Endothelial cell of umbilical vein (primary cell): ENCODE measurements at regions not wholly inside any gene's neighbourhood (a gene's known extent, or its start where the extent isn't known, plus 50 kb on each side); places are given as distances from the start of the nearest gene placed in this dataset.

Experiments used
- BruUV-seq: library from RNA; stranded (reverse); fragments of 400-500 nt; replicated peaks from 2 replicates; lab custom pipeline; 2021; lab: Mats Ljungman, UMichigan
- CTCF ChIA-PET: fragments of 300-600, 350-600 bp; sonication (Branson Sonifier 250); formaldehyde crosslinking; loops from one replicate; lab custom pipeline; 2021; ENCODE audit warnings: antibody characterized with exemption, inconsistent platforms; lab: Charles Lee
- POLR2A ChIA-PET: fragments of 300-600, 350-600 bp; sonication (Branson Sonifier 250); formaldehyde crosslinking; loops from one replicate; lab custom pipeline; 2021; ENCODE audit warnings: antibody characterized with exemption, inconsistent platforms; lab: Charles Lee
- DNase-seq: peaks from one replicate; pipeline ENCODE4 v3.0.0-alpha.2; 2011; ENCODE audit warnings: low read depth, low spot score
- FAIRE-seq: peaks from 2 replicates; lab custom pipeline; 2011; peaks lifted over from hg19 to GRCh38; lab: Jason Lieb, UNC
- H2AFZ ChIP-seq: 2 replicates; pipeline ENCODE4 v1.6.0; 2012; ENCODE audit warnings: low read depth, low read length, control low read depth, inconsistent platforms
- H3K27ac ChIP-seq: 2 replicates; pipeline ENCODE4 v1.5.1; 2011; ENCODE audit warnings: low read depth, mild to moderate bottlenecking, control low read depth, low read length, moderate library complexity; ENCODE audit not compliant: insufficient read depth
- H3K27me3 ChIP-seq, 2 experiments: 2 replicates each; pipeline versions ENCODE4 v1.6.0 to v1.6.1; 2011; ENCODE audit warnings: low read length in 2 of 2, mixed read lengths in 1 of 2; ENCODE audit not compliant: control insufficient read depth in 2 of 2, insufficient read depth in 2 of 2
- H3K36me3 ChIP-seq, 2 experiments: 2 replicates in 1 of 2; 3 replicates in 1 of 2; pipeline ENCODE4 v1.5.1; 2011; ENCODE audit warnings: low read length in 2 of 2, mild to moderate bottlenecking in 1 of 2, moderate library complexity in 1 of 2; ENCODE audit not compliant: control insufficient read depth in 2 of 2, insufficient read depth in 2 of 2; ENCODE audit errors: extremely low read depth in 1 of 2
- H3K4me1 ChIP-seq: 3 replicates; pipeline ENCODE4 v1.5.1; 2011; ENCODE audit warnings: mild to moderate bottlenecking, low read length; ENCODE audit not compliant: control insufficient read depth, insufficient read depth; ENCODE audit errors: extremely low read depth
- H3K4me2 ChIP-seq: 2 replicates; pipeline ENCODE4 v1.6.1; 2011; ENCODE audit warnings: low read length, control low read depth, mixed read lengths; ENCODE audit not compliant: insufficient read depth
- H3K4me3 ChIP-seq, 3 experiments: fragments of 200-600 bp in 1 of 3; sonication (generic), shearing (Covaris generic) in 1 of 3; replicated peaks in 1 of 3; 2 replicates each; pipeline ENCODE4 v1.5.1; 2011 to 2016; ENCODE audit warnings: control low read depth in 3 of 3, low read length in 3 of 3, mild to moderate bottlenecking in 2 of 3, inconsistent platforms in 1 of 3, low read depth in 1 of 3, moderate library complexity in 1 of 3; ENCODE audit not compliant: insufficient read depth in 1 of 3
- H3K79me2 ChIP-seq: 2 replicates; pipeline ENCODE4 v1.6.0; 2012; ENCODE audit warnings: low read length, inconsistent platforms; ENCODE audit not compliant: control insufficient read depth, insufficient read depth
- H3K9ac ChIP-seq: replicated peaks from 2 replicates; pipeline ENCODE3; 2011; ENCODE audit warnings: low read length, control low read depth; ENCODE audit not compliant: insufficient read depth; ENCODE audit errors: extremely low read depth
- H3K9me1 ChIP-seq: replicated peaks from 3 replicates; pipeline ENCODE4 v1.6.0; 2011; ENCODE audit warnings: mild to moderate bottlenecking, low read length; ENCODE audit not compliant: control insufficient read depth, insufficient read depth; ENCODE audit errors: extremely low read depth
- H3K9me3 ChIP-seq: replicated peaks from 2 replicates; pipeline ENCODE4 v1.5.1; 2012; ENCODE audit warnings: low read length, inconsistent platforms; ENCODE audit not compliant: control insufficient read depth, insufficient read depth
- H4K20me1 ChIP-seq: replicated peaks from 2 replicates; pipeline ENCODE3; 2011; ENCODE audit warnings: mild to moderate bottlenecking, low read length; ENCODE audit not compliant: control insufficient read depth, insufficient read depth; ENCODE audit errors: extremely low read depth
- CTCF ChIP-seq, 2 donors: IDR thresholded peaks; 1 replicate in 1 of 2; 2 replicates in 1 of 2; pipeline ENCODE4 v1.5.1; 2011; ENCODE audit warnings: low read length in 2 of 2, mild to moderate bottlenecking in 2 of 2, moderate library complexity in 2 of 2, control low read depth in 1 of 2, inconsistent platforms in 1 of 2, low read depth in 1 of 2; ENCODE audit not compliant: insufficient read depth in 1 of 2; ENCODE audit errors: extremely low read depth in 1 of 2
- EZH2 ChIP-seq: IDR thresholded peaks from 2 replicates; pipeline ENCODE4 v1.6.1; 2012; ENCODE audit warnings: borderline replicate concordance, low read depth, mild to moderate bottlenecking, moderate library complexity, low read length, inconsistent platforms; ENCODE audit not compliant: severe bottlenecking
- FOS ChIP-seq: IDR thresholded peaks from 2 replicates; pipeline ENCODE4 v1.6.1; 2011; ENCODE audit warnings: mild to moderate bottlenecking, low read length, moderate library complexity, borderline replicate concordance; ENCODE audit not compliant: insufficient read depth
- GATA2 ChIP-seq: IDR thresholded peaks from 2 replicates; pipeline ENCODE4 v1.7.0; 2011; ENCODE audit warnings: low read depth, mild to moderate bottlenecking, moderate library complexity, mixed read lengths, low read length; ENCODE audit not compliant: insufficient read length, insufficient read depth
- JUN ChIP-seq: IDR thresholded peaks from 2 replicates; pipeline ENCODE4 v1.6.1; 2011; ENCODE audit warnings: borderline replicate concordance, low read depth; ENCODE audit not compliant: insufficient read length, insufficient read depth
- MYC ChIP-seq: IDR thresholded peaks from one replicate; pipeline ENCODE4 v1.6.1; 2011; ENCODE audit warnings: mild to moderate bottlenecking, low read depth, low read length
- POLR2A ChIP-seq: IDR thresholded peaks from 2 replicates; pipeline ENCODE4 v1.6.1; 2012; ENCODE audit warnings: low read depth, mild to moderate bottlenecking, control low read depth, low read length
- POLR2AphosphoS5 ChIP-seq: IDR thresholded peaks from 2 replicates; pipeline ENCODE4 v1.6.1; 2012; ENCODE audit warnings: low read depth, mild to moderate bottlenecking, control low read depth, low read length, moderate library complexity; ENCODE audit not compliant: insufficient read depth
- dilution Hi-C: fragments of 300-500 bp; cut with MboI; formaldehyde crosslinking; loops from one replicate; pipeline ENCODE4 v1.15.0; 2019; ENCODE audit warnings: low sequenced_read_pairs; ENCODE audit not compliant: extremely low pct_ligation_motif_present
- intact Hi-C: fragments of 100-400 bp; cut with micrococcal nuclease; formaldehyde crosslinking; loops from one replicate; pipeline ENCODE4 v1.10.0; 2022
- TF ChIP-seq, protein P1 (sequence below): IDR thresholded peaks from 2 replicates; pipeline ENCODE4 v1.6.1; 2011; ENCODE audit not compliant: insufficient read depth, insufficient read length

- H3K9me3 ChIP-seq: no peaks in the 10 kb centered on the region
- H3K36me3 ChIP-seq: no peaks in the 10 kb centered on the region
- H3K4me2 ChIP-seq: no peak overlapping the region
- ChIA-PET POLR2A (no interaction called here), CTCF (no interaction called here)
- no peak overlapping the region for H3K9ac ChIP-seq
- BruUV-seq: no TSS peak
- H3K4me3 ChIP-seq: no peak overlapping the region
- intact Hi-C loops (no loop called here), dilution Hi-C loops (no loop called here)
- no peaks in the 10 kb centered on the region for H4K20me1 ChIP-seq
- H3K27me3 ChIP-seq: no peaks in the 10 kb centered on the region
- H3K79me2 ChIP-seq: no peaks in the 10 kb centered on the region
- no peaks in the 10 kb centered on the region for H3K4me1 ChIP-seq
- FAIRE-seq: no peak
- no peak for DNase-seq
- no peak overlapping the region for H2AFZ ChIP-seq
- H3K27ac ChIP-seq: no peak overlapping the region
- TF ChIP-seq, protein P1, sequence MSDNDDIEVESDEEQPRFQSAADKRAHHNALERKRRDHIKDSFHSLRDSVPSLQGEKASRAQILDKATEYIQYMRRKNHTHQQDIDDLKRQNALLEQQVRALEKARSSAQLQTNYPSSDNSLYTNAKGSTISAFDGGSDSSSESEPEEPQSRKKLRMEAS: no peak
- TF ChIP-seq JUN (no peak), GATA2 (no peak), MYC (no peak), EZH2 (no peak), POLR2A (no peak), CTCF (IDR thresholded peaks at IDR 0.05; ENCODE audit: extremely low read depth in 1 of 2, insufficient read depth in 1 of 2, low read depth in 1 of 2, low read length in 2 of 2) (no peak), FOS (no peak), POLR2AphosphoS5 (no peak)
- no peaks in the 10 kb centered on the region for H3K9me1 ChIP-seq
Measured at GRCh38 chr18:2089396-2089795, 481.9 kb downstream of the METTL4 start.
